ENCODE measurements at regions not wholly inside any gene's neighbourhood (a gene's known extent, or its start where the extent isn't known, plus 50 kb on each side); places are given as distances from the start of the nearest gene placed in this dataset.

DNA sequence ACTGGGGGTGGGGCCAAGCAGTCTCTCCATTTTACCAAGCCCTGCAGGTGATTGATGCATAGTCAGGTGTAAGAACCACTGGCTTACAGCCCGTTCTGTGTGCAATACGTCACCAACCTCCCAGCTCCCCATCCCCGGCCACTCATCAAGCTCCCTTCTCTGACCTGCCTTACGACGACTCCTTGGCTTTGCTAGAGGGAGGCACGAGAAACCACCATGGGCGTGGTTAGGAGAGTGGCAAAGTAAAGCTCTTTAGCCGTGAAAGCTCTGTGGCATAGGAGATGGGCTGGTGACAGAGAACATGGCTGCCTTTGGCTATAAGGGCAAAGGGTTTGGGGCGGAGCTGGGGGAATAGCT is 109.1 kb downstream of the BDH1 start:
- no peaks in the 10 kb centered on the region for H3K9me3 ChIP-seq
- in situ Hi-C loops (cut with MboI; ENCODE audit: low sequenced_read_pairs in 4 of 4) = no loop called here

GRCh38 chr3:197445896-197446699 is 109.7 kb downstream of the BDH1 start:
- no peaks in the 10 kb centered on the region for H3K27me3 ChIP-seq
- no peak for TF ChIP-seq POLR2A (IDR thresholded peaks at IDR 0.05)
- TF ChIP-seq, protein P1, sequence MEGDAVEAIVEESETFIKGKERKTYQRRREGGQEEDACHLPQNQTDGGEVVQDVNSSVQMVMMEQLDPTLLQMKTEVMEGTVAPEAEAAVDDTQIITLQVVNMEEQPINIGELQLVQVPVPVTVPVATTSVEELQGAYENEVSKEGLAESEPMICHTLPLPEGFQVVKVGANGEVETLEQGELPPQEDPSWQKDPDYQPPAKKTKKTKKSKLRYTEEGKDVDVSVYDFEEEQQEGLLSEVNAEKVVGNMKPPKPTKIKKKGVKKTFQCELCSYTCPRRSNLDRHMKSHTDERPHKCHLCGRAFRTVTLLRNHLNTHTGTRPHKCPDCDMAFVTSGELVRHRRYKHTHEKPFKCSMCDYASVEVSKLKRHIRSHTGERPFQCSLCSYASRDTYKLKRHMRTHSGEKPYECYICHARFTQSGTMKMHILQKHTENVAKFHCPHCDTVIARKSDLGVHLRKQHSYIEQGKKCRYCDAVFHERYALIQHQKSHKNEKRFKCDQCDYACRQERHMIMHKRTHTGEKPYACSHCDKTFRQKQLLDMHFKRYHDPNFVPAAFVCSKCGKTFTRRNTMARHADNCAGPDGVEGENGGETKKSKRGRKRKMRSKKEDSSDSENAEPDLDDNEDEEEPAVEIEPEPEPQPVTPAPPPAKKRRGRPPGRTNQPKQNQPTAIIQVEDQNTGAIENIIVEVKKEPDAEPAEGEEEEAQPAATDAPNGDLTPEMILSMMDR (IDR thresholded peaks at IDR 0.05 in 4 of 5, conservative IDR thresholded peaks at IDR 0.05 in 1 of 5) = no peak
- H3K4me1 ChIP-seq = no peaks in the 10 kb centered on the region
- DNase-seq = no peak
- intact Hi-C loops (cut with DNase I; ENCODE audit: low total_unique reads) (no loop called here), in situ Hi-C loops (cut with MboI; ENCODE audit: low sequenced_read_pairs in 4 of 4) (no loop called here)
- no peaks in the 10 kb centered on the region for H3K36me3 ChIP-seq
- H3K27ac ChIP-seq = no peak overlapping the region
- no peak overlapping the region for H3K4me3 ChIP-seq
- no peaks in the 10 kb centered on the region for H3K9me3 ChIP-seq
- ATAC-seq = no peak

More for the DNA sequence above, 109.1 kb downstream of the BDH1 start:
- no peaks in the 10 kb centered on the region for H3K27me3 ChIP-seq
- H3K36me3 ChIP-seq = no peaks in the 10 kb centered on the region
- no peak overlapping the region for H3K4me3 ChIP-seq
- no peak for ATAC-seq
- DNase-seq = no peak
- no peaks in the 10 kb centered on the region for H3K4me1 ChIP-seq
- TF ChIP-seq, protein P1 (IDR thresholded peaks at IDR 0.05 in 4 of 5, conservative IDR thresholded peaks at IDR 0.05 in 1 of 5) = no peak
- no peak for TF ChIP-seq POLR2A (IDR thresholded peaks at IDR 0.05)
- no peak overlapping the region for H3K27ac ChIP-seq
- intact Hi-C loops (cut with DNase I; ENCODE audit: low total_unique reads) = no loop called here

- Histone ChIP-seq H3K4me3 (no peak overlapping the region), H3K36me3 (no peaks in the 10 kb centered on the region), H3K27ac (no peak overlapping the region), H3K4me1 (no peaks in the 10 kb centered on the region), H3K27me3 (no peaks in the 10 kb centered on the region), H3K9me3 (no peaks in the 10 kb centered on the region)
- TF ChIP-seq, protein P1 (IDR thresholded peaks at IDR 0.05 in 4 of 5, conservative IDR thresholded peaks at IDR 0.05 in 1 of 5) = no peak
- TF ChIP-seq POLR2A (IDR thresholded peaks at IDR 0.05) = no peak
- ATAC-seq = no peak
- no peak for DNase-seq
- intact Hi-C loops (cut with DNase I; ENCODE audit: low total_unique reads) = no loop called here
- in situ Hi-C loops (cut with MboI; ENCODE audit: low sequenced_read_pairs in 4 of 4) = no loop called here
Observed at GRCh38 chr3:197444793-197445379, 110.9 kb downstream of the BDH1 start.

DNA sequence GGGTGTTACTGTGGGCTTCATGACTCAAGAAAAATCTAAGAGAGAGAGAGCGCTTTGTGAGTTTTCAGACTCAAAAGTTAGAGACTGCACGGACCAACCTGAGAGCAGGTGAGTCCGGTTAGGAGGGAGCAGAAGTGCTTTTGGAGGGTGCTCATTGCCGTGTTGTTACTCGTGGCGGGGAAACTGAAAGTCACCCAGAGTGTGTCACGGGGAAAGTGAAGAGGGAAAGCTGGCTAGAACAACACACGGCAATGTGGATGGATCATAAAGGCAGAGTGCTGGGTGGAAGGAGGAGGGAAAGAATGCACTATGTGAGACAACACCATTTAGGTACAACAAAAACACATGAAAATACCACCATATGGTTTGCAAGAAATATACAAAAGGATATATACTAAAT is 112.3 kb downstream of the BDH1 start:
- Histone ChIP-seq H3K4me3 (no peak overlapping the region), H3K27ac (no peak overlapping the region), H3K4me1 (no peaks in the 10 kb centered on the region), H3K9me3 (no peaks in the 10 kb centered on the region), H3K36me3 (no peaks in the 10 kb centered on the region), H3K27me3 (no peaks in the 10 kb centered on the region)
- intact Hi-C loops (cut with DNase I; ENCODE audit: low total_unique reads) = no loop called here
- in situ Hi-C loops (cut with MboI; ENCODE audit: low sequenced_read_pairs in 4 of 4) = no loop called here
- DNase-seq (no peak), ATAC-seq (no peak)
- TF ChIP-seq, protein P1 (IDR thresholded peaks at IDR 0.05 in 4 of 5, conservative IDR thresholded peaks at IDR 0.05 in 1 of 5) = no peak

All from gastrocnemius medialis (tissue), 4 donors.